Liver (tissue), 3 donors: ENCODE measurements at regions not wholly inside any gene's neighbourhood (a gene's known extent, or its start where the extent isn't known, plus 50 kb on each side); places are given as distances from the start of the nearest gene placed in this dataset.

ENCODE experiments used
- EGR1 ChIP-seq, 2 donors: IDR thresholded peaks; 2 replicates each; pipeline ENCODE4 v1.6.1; 2016 to 2018; ENCODE audit warnings: antibody characterized with exemption in 2 of 2, low read depth in 2 of 2
- FOXA1 ChIP-seq: IDR thresholded peaks from 2 replicates; pipeline ENCODE4 v1.6.1; 2016; ENCODE audit warnings: antibody characterized with exemption
- FOXA2 ChIP-seq: IDR thresholded peaks from 2 replicates; pipeline ENCODE4 v1.6.1; 2016; ENCODE audit warnings: antibody characterized with exemption
- GABPA ChIP-seq, 2 donors: IDR thresholded peaks in 1 of 2; conservative IDR thresholded peaks in 1 of 2; 2 replicates each; pipeline ENCODE4 v1.6.1; 2016; ENCODE audit warnings: antibody characterized with exemption in 2 of 2, mild to moderate bottlenecking in 1 of 2, moderate library complexity in 1 of 2
- RAD21 ChIP-seq, 2 donors: IDR thresholded peaks; 2 replicates each; pipeline ENCODE4 v1.6.1; 2016; ENCODE audit warnings: antibody characterized with exemption in 2 of 2, mild to moderate bottlenecking in 2 of 2
- RXRA ChIP-seq, 2 donors: IDR thresholded peaks; 2 replicates each; pipeline ENCODE4 v1.6.1; 2017 to 2018; ENCODE audit warnings: antibody characterized with exemption in 2 of 2, mild to moderate bottlenecking in 1 of 2
- SP1 ChIP-seq: IDR thresholded peaks from 2 replicates; pipeline ENCODE4 v1.6.1; 2018; ENCODE audit warnings: antibody characterized with exemption, mild to moderate bottlenecking
- TAF1 ChIP-seq: conservative IDR thresholded peaks from 2 replicates; pipeline ENCODE4 v1.6.1; 2016; ENCODE audit warnings: antibody characterized with exemption, mild to moderate bottlenecking
- YY1 ChIP-seq: IDR thresholded peaks from 2 replicates; pipeline ENCODE4 v1.6.1; 2016; ENCODE audit warnings: antibody characterized with exemption, mild to moderate bottlenecking
- TF ChIP-seq, protein P1 (sequence below): fragments of 150-350 bp; IDR thresholded peaks from 2 replicates; pipeline ENCODE4 v1.5.1; 2017; ENCODE audit warnings: improper control_type of control experiment, low read depth, low read length; ENCODE audit not compliant: missing input control
- TF ChIP-seq, protein P2 (sequence below): IDR thresholded peaks from 2 replicates; pipeline ENCODE4 v1.6.1; 2016; ENCODE audit warnings: antibody characterized with exemption
- TF ChIP-seq, protein P3 (sequence below): IDR thresholded peaks from 2 replicates; pipeline ENCODE4 v1.6.1; 2016; ENCODE audit warnings: antibody characterized with exemption, mild to moderate bottlenecking
- donor health status: healthy.
- donor health status: healthy.

DNA sequence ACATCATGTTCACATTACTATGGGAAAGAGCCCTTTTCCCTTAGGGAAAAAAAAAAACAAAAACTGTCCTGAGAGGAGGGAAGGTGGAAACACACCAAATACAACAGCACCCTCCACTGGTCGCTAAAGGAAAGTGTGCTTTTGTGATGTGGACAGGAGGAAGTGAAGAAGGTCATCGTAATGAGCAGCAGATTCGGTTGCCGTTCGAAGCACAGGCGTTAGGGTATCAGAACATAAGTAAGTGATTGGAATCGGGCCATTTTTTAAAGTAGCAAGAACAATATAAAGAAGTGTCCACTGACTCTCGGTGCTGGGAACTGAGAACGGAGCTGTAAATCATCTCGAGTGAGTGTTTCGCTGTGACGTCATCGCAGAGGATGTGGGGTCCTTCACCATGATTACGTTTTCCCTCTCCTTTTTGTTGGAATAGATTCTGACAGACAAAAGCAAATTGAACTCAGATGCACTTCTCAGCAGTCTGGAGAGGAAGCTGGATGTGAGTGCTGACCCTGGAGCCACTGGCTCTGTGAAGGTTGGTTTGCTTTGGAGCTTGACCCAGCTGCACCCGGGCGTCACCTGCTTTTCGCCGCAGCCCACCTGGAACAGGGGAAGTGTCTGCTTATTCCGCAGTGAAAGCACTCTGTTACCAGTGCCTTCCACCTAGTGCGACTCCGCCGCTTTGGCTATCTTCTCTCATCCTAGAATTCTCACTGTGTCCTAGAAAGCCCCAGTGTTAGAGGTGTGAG is 203.6 kb upstream of the GMDS start:
- TF ChIP-seq, protein P1, sequence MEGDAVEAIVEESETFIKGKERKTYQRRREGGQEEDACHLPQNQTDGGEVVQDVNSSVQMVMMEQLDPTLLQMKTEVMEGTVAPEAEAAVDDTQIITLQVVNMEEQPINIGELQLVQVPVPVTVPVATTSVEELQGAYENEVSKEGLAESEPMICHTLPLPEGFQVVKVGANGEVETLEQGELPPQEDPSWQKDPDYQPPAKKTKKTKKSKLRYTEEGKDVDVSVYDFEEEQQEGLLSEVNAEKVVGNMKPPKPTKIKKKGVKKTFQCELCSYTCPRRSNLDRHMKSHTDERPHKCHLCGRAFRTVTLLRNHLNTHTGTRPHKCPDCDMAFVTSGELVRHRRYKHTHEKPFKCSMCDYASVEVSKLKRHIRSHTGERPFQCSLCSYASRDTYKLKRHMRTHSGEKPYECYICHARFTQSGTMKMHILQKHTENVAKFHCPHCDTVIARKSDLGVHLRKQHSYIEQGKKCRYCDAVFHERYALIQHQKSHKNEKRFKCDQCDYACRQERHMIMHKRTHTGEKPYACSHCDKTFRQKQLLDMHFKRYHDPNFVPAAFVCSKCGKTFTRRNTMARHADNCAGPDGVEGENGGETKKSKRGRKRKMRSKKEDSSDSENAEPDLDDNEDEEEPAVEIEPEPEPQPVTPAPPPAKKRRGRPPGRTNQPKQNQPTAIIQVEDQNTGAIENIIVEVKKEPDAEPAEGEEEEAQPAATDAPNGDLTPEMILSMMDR = peak; percentile 41
- TF ChIP-seq SP1 = no peak
- no peak for TF ChIP-seq YY1
- TF ChIP-seq EGR1 (IDR thresholded peaks at IDR 0.05; ENCODE audit: low read depth in 2 of 2) = no peak
- TF ChIP-seq TAF1 = no peak
- no peak for TF ChIP-seq FOXA1
- TF ChIP-seq, protein P2, sequence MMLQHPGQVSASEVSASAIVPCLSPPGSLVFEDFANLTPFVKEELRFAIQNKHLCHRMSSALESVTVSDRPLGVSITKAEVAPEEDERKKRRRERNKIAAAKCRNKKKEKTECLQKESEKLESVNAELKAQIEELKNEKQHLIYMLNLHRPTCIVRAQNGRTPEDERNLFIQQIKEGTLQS = no peak
- TF ChIP-seq RAD21 (IDR thresholded peaks at IDR 0.05) = peak; percentile 67 to 81
- TF ChIP-seq GABPA (IDR thresholded peaks at IDR 0.05 in 1 of 2, conservative IDR thresholded peaks at IDR 0.05 in 1 of 2) = no peak
- TF ChIP-seq RXRA (IDR thresholded peaks at IDR 0.05) = no peak
- TF ChIP-seq, protein P3, sequence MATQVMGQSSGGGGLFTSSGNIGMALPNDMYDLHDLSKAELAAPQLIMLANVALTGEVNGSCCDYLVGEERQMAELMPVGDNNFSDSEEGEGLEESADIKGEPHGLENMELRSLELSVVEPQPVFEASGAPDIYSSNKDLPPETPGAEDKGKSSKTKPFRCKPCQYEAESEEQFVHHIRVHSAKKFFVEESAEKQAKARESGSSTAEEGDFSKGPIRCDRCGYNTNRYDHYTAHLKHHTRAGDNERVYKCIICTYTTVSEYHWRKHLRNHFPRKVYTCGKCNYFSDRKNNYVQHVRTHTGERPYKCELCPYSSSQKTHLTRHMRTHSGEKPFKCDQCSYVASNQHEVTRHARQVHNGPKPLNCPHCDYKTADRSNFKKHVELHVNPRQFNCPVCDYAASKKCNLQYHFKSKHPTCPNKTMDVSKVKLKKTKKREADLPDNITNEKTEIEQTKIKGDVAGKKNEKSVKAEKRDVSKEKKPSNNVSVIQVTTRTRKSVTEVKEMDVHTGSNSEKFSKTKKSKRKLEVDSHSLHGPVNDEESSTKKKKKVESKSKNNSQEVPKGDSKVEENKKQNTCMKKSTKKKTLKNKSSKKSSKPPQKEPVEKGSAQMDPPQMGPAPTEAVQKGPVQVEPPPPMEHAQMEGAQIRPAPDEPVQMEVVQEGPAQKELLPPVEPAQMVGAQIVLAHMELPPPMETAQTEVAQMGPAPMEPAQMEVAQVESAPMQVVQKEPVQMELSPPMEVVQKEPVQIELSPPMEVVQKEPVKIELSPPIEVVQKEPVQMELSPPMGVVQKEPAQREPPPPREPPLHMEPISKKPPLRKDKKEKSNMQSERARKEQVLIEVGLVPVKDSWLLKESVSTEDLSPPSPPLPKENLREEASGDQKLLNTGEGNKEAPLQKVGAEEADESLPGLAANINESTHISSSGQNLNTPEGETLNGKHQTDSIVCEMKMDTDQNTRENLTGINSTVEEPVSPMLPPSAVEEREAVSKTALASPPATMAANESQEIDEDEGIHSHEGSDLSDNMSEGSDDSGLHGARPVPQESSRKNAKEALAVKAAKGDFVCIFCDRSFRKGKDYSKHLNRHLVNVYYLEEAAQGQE = no peak
- TF ChIP-seq FOXA2 = no peak
